Neural crest cell (in vitro differentiated cells): ENCODE measurements at regions not wholly inside any gene's neighbourhood (a gene's known extent, or its start where the extent isn't known, plus 50 kb on each side); places are given as distances from the start of the nearest gene placed in this dataset.

Experiments
- DNase-seq: peaks from one replicate; pipeline ENCODE4 v3.0.0; 2021; ENCODE audit warnings: low read depth, mixed read lengths, low spot score
- H3K27ac Mint-ChIP-seq: one replicate; pipeline ENCODE4 v1.8.0; 2021; ENCODE audit warnings: mild to moderate bottlenecking, mixed read lengths; ENCODE audit not compliant: unreplicated experiment
- H3K27me3 Mint-ChIP-seq: 2 replicates; pipeline ENCODE4 v1.8.0; 2021; ENCODE audit warnings: low read depth, mild to moderate bottlenecking, mixed read lengths
- H3K36me3 Mint-ChIP-seq: 2 replicates; pipeline ENCODE4 v1.8.0; 2021; ENCODE audit warnings: low read depth, mild to moderate bottlenecking, mixed read lengths
- H3K4me1 Mint-ChIP-seq: 2 replicates; pipeline ENCODE4 v1.8.0; 2021; ENCODE audit warnings: mixed read lengths
- H3K4me3 Mint-ChIP-seq: one replicate; pipeline ENCODE4 v1.8.0; 2021; ENCODE audit warnings: mild to moderate bottlenecking, mixed read lengths
- H3K9me3 Mint-ChIP-seq: 2 replicates; pipeline ENCODE4 v1.8.0; 2021; ENCODE audit warnings: mixed read lengths
- TF ChIP-seq, protein P1 (sequence below): fragments of 200-600 bp; sonication (generic); conservative IDR thresholded peaks from 2 replicates; pipeline ENCODE4 v1.5.0; 2021; ENCODE audit warnings: antibody characterized with exemption, mild to moderate bottlenecking

DNA sequence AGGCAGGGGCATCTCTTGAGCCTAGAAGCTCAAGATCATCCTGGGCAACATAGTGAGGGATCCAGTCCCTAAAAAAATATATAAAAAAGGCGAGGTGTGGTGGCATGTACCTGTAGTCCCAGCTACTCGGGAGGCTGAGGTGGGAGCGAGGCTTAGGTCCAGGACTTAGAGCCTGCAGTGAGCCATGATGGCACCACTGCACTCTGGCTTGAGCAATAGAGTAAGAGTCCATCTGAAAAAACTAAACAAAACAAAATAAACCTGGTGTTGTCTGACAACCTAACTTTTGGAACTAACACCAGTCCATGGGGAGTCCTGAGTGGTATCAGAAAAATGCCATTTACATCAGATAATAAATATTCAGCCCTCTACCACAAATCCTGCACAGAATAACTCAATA lies 110.1 kb upstream of the NRIP1 start:
- H3K4me1 Mint-ChIP-seq = no peaks in the 10 kb centered on the region
- no peaks in the 10 kb centered on the region for H3K36me3 Mint-ChIP-seq
- no peak overlapping the region for H3K27ac Mint-ChIP-seq
- H3K27me3 Mint-ChIP-seq = no peaks in the 10 kb centered on the region
- TF ChIP-seq, protein P1, sequence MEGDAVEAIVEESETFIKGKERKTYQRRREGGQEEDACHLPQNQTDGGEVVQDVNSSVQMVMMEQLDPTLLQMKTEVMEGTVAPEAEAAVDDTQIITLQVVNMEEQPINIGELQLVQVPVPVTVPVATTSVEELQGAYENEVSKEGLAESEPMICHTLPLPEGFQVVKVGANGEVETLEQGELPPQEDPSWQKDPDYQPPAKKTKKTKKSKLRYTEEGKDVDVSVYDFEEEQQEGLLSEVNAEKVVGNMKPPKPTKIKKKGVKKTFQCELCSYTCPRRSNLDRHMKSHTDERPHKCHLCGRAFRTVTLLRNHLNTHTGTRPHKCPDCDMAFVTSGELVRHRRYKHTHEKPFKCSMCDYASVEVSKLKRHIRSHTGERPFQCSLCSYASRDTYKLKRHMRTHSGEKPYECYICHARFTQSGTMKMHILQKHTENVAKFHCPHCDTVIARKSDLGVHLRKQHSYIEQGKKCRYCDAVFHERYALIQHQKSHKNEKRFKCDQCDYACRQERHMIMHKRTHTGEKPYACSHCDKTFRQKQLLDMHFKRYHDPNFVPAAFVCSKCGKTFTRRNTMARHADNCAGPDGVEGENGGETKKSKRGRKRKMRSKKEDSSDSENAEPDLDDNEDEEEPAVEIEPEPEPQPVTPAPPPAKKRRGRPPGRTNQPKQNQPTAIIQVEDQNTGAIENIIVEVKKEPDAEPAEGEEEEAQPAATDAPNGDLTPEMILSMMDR = no peak
- H3K9me3 Mint-ChIP-seq = no peaks in the 10 kb centered on the region
- DNase-seq = no peak
- H3K4me3 Mint-ChIP-seq = no peak overlapping the region

DNA sequence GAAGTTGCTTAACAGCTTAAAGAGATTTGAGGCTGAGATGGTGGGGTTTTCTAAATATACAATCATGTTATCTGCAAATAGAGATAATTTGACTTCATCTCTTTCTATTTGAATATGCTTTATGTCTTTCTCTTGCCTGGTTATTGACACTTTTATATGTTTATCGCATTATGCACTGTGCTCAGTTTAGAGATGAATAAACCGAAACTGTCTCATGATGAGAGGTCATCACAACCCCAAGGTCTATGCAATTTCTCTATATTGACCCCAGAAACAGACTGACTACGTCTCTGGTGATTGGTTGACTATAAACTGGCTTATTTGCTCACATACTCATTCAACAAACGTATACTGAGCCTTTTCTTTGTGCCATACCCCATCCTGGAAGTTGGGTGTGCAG lies 117.9 kb upstream of the NRIP1 start:
- TF ChIP-seq, protein P1 = no peak
- DNase-seq = no peak
- Mint-ChIP-seq H3K4me1 (peaks cover 4% of the 10 kb centered on the region), H3K4me3 (no peak overlapping the region), H3K27ac (no peak overlapping the region), H3K36me3 (no peaks in the 10 kb centered on the region), H3K9me3 (peaks cover 8% of the 10 kb centered on the region), H3K27me3 (peaks cover 7% of the 10 kb centered on the region)

DNA sequence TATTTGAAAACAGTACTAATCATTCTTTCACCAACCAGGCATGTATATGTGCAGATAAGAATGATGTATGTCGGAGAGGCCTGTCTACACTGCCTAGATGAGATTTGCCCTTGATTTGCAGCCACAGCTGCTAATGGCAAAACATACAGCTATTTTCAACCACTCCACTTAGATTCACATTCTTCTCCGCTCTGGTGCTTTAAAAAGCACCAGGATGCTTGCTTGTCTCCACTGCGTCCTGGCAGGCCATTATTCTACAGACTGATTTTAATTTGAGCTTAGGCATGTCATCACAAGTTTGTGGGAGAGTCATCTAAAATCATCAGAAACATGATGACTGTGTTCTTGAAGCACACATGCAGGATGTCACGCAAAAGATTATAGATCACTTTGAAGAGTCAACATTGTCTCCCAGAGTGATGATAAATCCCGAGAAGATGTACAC lies 119.0 kb upstream of the NRIP1 start:
- Mint-ChIP-seq H3K27me3 (peaks cover 14% of the 10 kb centered on the region), H3K9me3 (peaks cover 8% of the 10 kb centered on the region), H3K36me3 (no peaks in the 10 kb centered on the region), H3K27ac (no peak overlapping the region), H3K4me3 (no peak overlapping the region), H3K4me1 (peaks cover 4% of the 10 kb centered on the region)
- DNase-seq = no peak
- TF ChIP-seq, protein P1 = no peak

DNA sequence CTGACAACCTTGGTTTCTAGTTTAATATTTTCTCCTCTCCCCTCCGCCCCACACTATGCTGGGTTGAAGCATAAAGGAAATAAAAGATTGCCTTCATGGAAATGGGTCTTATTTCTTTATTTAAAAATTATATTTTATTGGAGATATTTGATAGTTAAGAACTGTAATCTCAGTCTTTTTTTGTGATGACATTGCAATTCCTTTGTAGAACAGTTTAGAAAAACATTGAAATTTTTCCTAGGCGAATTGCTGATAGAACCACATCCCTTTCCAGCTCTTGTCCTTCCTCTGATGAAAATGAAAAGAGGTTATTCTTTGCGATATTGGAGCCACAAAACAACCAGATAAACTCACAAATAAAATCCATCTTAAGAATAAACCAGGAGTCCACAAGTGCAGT lies 125.6 kb upstream of the NRIP1 start:
- no peak overlapping the region for H3K4me3 Mint-ChIP-seq
- H3K27ac Mint-ChIP-seq = no peak overlapping the region
- TF ChIP-seq, protein P1 = no peak
- H3K9me3 Mint-ChIP-seq = peaks cover 2% of the 10 kb centered on the region
- peaks cover 33% of the 10 kb centered on the region for H3K27me3 Mint-ChIP-seq
- DNase-seq = no peak
- H3K4me1 Mint-ChIP-seq = peaks cover 30% of the 10 kb centered on the region
- H3K36me3 Mint-ChIP-seq = no peaks in the 10 kb centered on the region

DNA sequence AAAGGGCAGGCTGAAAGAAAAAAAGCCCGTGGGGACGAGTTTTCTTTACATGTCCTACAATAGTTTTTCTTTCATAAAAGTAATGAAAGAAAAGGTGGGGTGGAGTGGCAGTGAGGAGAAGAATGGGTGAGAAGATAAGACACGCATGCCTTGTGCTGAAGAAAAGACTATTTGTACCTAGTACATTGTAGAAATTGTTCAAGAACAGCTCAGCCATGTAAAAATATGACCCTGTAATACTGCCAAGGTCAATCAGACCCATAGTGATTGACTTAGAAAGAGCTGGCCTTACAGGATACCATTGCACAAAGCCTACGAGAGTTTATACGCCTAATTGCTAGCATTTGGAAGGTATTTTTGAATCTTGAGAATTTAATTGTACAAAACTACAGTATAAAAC lies 126.0 kb upstream of the NRIP1 start:
- peak overlapping the region; percentile 54 for H3K27ac Mint-ChIP-seq
- H3K4me1 Mint-ChIP-seq = peaks cover 34% of the 10 kb centered on the region
- H3K9me3 Mint-ChIP-seq = peaks cover 2% of the 10 kb centered on the region
- H3K27me3 Mint-ChIP-seq = peaks cover 33% of the 10 kb centered on the region
- H3K4me3 Mint-ChIP-seq = no peak overlapping the region
- DNase-seq = no peak
- TF ChIP-seq, protein P1 = no peak
- H3K36me3 Mint-ChIP-seq = no peaks in the 10 kb centered on the region

DNA sequence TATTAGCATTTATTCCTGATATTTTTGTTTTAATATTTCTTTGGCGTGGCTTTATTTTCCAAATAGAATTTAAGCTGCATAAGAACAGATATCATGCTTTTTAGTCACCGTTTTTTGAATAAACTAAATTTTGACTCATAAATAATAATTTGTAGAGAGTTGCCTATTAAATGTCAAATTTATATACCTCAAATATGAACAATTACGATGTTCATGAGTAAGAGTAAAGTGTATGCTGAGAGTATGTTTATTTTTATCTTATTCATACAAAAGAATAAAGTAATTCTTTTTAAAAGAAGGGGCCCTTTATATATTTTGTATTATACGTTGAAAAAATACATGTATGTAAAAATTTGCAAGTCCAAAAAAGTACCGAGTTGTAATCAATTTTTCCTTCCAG lies 126.5 kb upstream of the NRIP1 start:
- no peak overlapping the region for H3K4me3 Mint-ChIP-seq
- TF ChIP-seq, protein P1 = no peak
- H3K9me3 Mint-ChIP-seq = no peaks in the 10 kb centered on the region
- no peaks in the 10 kb centered on the region for H3K36me3 Mint-ChIP-seq
- no peak for DNase-seq
- H3K27ac Mint-ChIP-seq = no peak overlapping the region
- peaks cover 38% of the 10 kb centered on the region for H3K4me1 Mint-ChIP-seq
- H3K27me3 Mint-ChIP-seq = peaks cover 33% of the 10 kb centered on the region
